GM19328 (cell line): ENCODE measurements at regions not wholly inside any gene's neighbourhood (a gene's known extent, or its start where the extent isn't known, plus 50 kb on each side); places are given as distances from the start of the nearest gene placed in this dataset.

Experiments
- ATAC-seq: cut with Tn5 transposase; IDR thresholded peaks from one replicate; pipeline ENCODE4 v1.9.1; 2021; ENCODE audit warnings: mild to moderate bottlenecking, moderate library complexity; ENCODE audit not compliant: unreplicated experiment

GRCh38 chr9:110109333-110110092 lies 98.4 kb downstream of the C9orf152 start:
- ATAC-seq = no peak

- peak; percentile 50 for ATAC-seq
These were observed 97.8 kb downstream of the C9orf152 start for GRCh38 chr9:110110154-110110553.

- ATAC-seq = no peak
These were observed 96.1 kb downstream of the C9orf152 start for GRCh38 chr9:110111868-110112267.

- no peak for ATAC-seq
These were observed 95.2 kb downstream of the C9orf152 start for GRCh38 chr9:110112792-110113191.

- no peak for ATAC-seq
These were observed 93.7 kb downstream of the C9orf152 start for GRCh38 chr9:110114086-110114858.

GRCh38 chr9:110114859-110115201 lies 93.1 kb downstream of the C9orf152 start:
- ATAC-seq = no peak

GRCh38 chr9:110115341-110115820 lies 92.6 kb downstream of the C9orf152 start:
- no peak for ATAC-seq

GRCh38 chr9:110115826-110116542 lies 92.0 kb downstream of the C9orf152 start:
- ATAC-seq = no peak

- ATAC-seq = no peak
These were observed 91.4 kb downstream of the C9orf152 start for GRCh38 chr9:110116543-110116885.

- no peak for ATAC-seq
These were observed 86.8 kb downstream of the C9orf152 start for GRCh38 chr9:110121170-110121569.

- ATAC-seq = no peak
These were observed 84.4 kb downstream of the C9orf152 start for GRCh38 chr9:110123341-110124095.

GRCh38 chr9:110124439-110124838 lies 83.5 kb downstream of the C9orf152 start:
- no peak for ATAC-seq

GRCh38 chr9:110125207-110125751 lies 82.7 kb downstream of the C9orf152 start:
- ATAC-seq = no peak

GRCh38 chr9:110125763-110126351 lies 82.1 kb downstream of the C9orf152 start:
- no peak for ATAC-seq

- ATAC-seq = no peak
These were observed 81.4 kb downstream of the C9orf152 start for GRCh38 chr9:110126499-110126941.

GRCh38 chr9:110126986-110127864 lies 80.7 kb downstream of the C9orf152 start:
- ATAC-seq = no peak

GRCh38 chr9:110128664-110129329 lies 79.2 kb downstream of the C9orf152 start:
- peak; percentile 60 for ATAC-seq

GRCh38 chr9:110129425-110129824 lies 78.5 kb downstream of the C9orf152 start:
- ATAC-seq = no peak

- no peak for ATAC-seq
These were observed 77.7 kb downstream of the C9orf152 start for GRCh38 chr9:110130211-110130610.
